ENCODE measurements at regions not wholly inside any gene's neighbourhood (a gene's known extent, or its start where the extent isn't known, plus 50 kb on each side); places are given as distances from the start of the nearest gene placed in this dataset.
"Not testable (repeated sequence)": the region's sequence is repeated elsewhere in the genome, so short reads cannot be mapped to it uniquely, and the experiment has no call there.

DNA sequence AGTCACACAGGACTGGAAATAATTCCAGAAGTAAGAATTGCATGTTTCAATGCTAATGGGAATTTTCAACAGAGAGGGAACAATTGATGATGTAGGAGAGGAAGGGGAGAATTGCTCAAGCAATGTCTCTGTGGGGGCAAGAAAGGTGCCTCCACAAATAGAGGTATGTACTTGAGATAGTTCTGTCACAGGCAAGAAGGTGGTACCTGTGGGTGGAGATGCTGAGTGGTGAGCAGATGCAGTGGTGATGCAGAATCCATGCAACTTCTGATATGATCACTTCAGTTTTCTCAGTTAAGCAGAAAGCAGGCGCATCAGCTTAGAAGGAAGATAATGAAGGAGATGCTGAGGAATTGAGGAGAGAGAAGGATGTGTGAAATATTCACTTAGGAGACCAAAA, 55.1 kb upstream of the SEC24B start:
- no peak overlapping the region for H3K4me3 Mint-ChIP-seq
- POLR2A ChIA-PET, result interaction anchor here (0.5 to 0.7 kb wide), 2 partner anchors 19 to 72 kb away, joined by 3 read pairs; no protein-coding TSS in a partner anchor
- no peaks in the 10 kb centered on the region for H3K9me3 Mint-ChIP-seq
- ATAC-seq (ENCODE audit: low read depth) (no peak), DNase-seq (no peak)
- H3K4me1 Mint-ChIP-seq, result no peaks in the 10 kb centered on the region
- H3K27me3 Mint-ChIP-seq, result peaks cover 14% of the 10 kb centered on the region
- H3K36me3 Mint-ChIP-seq, result no peaks in the 10 kb centered on the region
- no peak overlapping the region for H3K27ac Mint-ChIP-seq

GRCh38 chr4:109378076-109378475, 55.5 kb upstream of the SEC24B start:
- Mint-ChIP-seq H3K9me3 (no peaks in the 10 kb centered on the region), H3K36me3 (no peaks in the 10 kb centered on the region), H3K27me3 (peaks cover 18% of the 10 kb centered on the region), H3K27ac (no peak overlapping the region), H3K4me1 (no peaks in the 10 kb centered on the region), H3K4me3 (no peak overlapping the region)
- ATAC-seq (ENCODE audit: low read depth) (no peak), DNase-seq (no peak)
- POLR2A ChIA-PET, result no interaction called here

GRCh38 chr4:109375778-109376414, 57.7 kb upstream of the SEC24B start:
- peaks cover 7% of the 10 kb centered on the region for H3K9me3 Mint-ChIP-seq
- peaks cover 4% of the 10 kb centered on the region for H3K36me3 Mint-ChIP-seq
- no peak overlapping the region for H3K27ac Mint-ChIP-seq
- ATAC-seq (ENCODE audit: low read depth), result no peak
- no peak overlapping the region for H3K4me3 Mint-ChIP-seq
- POLR2A ChIA-PET, result interaction anchor here (0.7 kb wide), 1 partner anchor 270 kb away, joined by 6 read pairs; no protein-coding TSS in a partner anchor
- H3K4me1 Mint-ChIP-seq, result peaks cover 1% of the 10 kb centered on the region
- peaks cover 34% of the 10 kb centered on the region for H3K27me3 Mint-ChIP-seq
- DNase-seq, result no peak

DNA sequence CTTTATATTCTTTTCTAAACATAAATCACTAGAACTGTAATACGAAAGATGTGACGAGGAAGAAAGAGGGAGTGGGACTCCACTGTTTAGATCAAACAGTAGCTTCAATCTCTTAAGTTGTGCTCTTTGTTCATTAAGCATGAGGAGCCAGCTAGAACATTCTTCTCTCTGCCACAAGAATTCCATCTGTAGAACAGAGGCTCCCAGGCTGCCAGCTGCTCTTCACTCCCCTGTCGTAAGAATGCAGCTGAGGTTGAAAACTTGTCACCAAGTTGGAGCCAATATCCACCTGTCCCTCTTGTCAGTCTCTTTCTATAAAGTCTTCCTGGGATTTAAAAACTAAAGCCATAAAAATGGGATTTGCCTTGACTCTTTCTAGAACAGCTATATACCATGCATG, 65.0 kb upstream of the SEC24B start:
- Mint-ChIP-seq H3K27me3 (peaks cover 62% of the 10 kb centered on the region), H3K9me3 (peaks cover 11% of the 10 kb centered on the region), H3K4me1 (peaks cover 1% of the 10 kb centered on the region), H3K27ac (no peak overlapping the region), H3K36me3 (peaks cover 4% of the 10 kb centered on the region), H3K4me3 (no peak overlapping the region)
- no peak for DNase-seq
- no peak for ATAC-seq (ENCODE audit: low read depth)
- POLR2A ChIA-PET, result no interaction called here

DNA sequence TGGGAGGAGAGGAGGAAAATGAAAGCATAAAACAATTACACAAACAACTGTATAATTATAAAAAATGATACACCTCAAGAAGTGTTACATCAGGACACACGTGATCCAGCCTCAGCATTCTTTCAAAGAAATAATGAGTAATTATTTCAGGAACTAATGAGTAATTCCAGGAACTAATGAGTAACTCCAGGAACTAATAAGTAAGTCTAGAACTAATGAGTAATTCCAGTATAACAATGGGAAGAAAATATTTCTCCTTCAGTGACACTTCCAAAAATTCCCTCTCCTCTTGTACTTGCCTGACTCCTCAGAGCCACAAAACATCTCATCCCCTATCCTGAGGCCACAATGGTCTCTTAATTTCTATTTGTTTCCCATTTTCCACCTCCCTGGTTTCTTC, 63.5 kb upstream of the COL25A1 start:
- peaks cover 7% of the 10 kb centered on the region for H3K4me1 Mint-ChIP-seq
- POLR2A ChIA-PET, result no interaction called here
- H3K4me3 Mint-ChIP-seq, result no peak overlapping the region
- H3K27ac Mint-ChIP-seq, result no peak overlapping the region
- peaks cover 59% of the 10 kb centered on the region for H3K27me3 Mint-ChIP-seq
- peaks cover 3% of the 10 kb centered on the region for H3K9me3 Mint-ChIP-seq
- H3K36me3 Mint-ChIP-seq, result no peaks in the 10 kb centered on the region
- ATAC-seq (ENCODE audit: low read depth) (no peak), DNase-seq (no peak)

DNA sequence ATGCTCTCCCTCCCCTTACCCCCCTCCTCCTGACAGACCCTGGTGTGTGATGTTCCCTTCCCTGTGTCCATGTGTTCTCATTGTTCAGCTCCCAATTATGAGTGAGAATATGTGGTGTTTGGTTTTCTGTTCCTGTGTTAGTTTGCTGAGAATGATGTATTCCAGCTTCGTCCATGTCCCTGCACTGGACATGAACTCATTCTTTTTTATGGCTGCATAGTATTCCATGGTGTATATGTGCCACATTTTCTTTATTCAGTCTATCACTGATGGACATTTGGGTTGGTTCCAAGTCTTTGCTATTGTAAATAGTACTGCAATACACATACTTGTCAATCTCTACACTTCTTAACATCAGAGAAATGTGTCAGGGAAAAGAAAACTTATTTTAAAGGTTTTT, 62.8 kb upstream of the COL25A1 start:
- H3K27ac Mint-ChIP-seq; H3K9me3 Mint-ChIP-seq; POLR2A ChIA-PET; H3K4me3 Mint-ChIP-seq; ATAC-seq (ENCODE audit: low read depth); H3K36me3 Mint-ChIP-seq; DNase-seq: not testable (repeated sequence)
- Mint-ChIP-seq H3K27me3 (peaks cover 64% of the 10 kb centered on the region), H3K4me1 (peaks cover 11% of the 10 kb centered on the region)

DNA sequence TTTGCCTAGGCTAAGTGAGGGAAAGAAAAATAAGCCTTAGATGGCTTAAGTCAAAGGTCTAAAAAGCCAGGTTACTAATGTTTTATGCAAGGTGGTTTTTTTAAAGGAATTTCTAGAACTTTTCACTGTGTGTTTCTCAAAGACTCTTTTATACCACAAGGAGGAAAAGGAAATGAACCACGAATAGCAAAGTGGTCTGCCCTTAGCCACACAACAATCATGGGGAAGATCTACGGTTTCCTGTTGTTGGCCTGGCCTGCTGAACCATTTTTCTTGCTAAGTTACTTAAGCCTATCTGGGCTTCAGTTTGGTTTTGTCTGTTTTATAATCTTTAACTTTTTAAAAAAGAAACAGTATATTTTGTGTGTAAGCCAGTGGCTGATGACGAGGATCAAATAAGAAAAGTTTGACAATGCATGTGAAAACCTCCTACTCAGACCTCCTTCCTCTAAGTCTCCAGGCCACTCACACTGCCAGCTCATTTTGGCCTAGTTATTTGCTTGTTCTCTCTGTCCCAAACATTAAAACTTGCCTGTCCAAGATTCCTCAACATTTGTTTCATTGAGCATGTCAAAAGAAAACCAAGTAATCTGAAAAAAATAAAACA, 56.7 kb upstream of the COL25A1 start:
- no peaks in the 10 kb centered on the region for H3K9me3 Mint-ChIP-seq
- POLR2A ChIA-PET, result interaction anchor here (0.5 kb wide), 1 partner anchor 20 kb away, joined by 3 read pairs; no protein-coding TSS in a partner anchor
- ATAC-seq (ENCODE audit: low read depth) (peak; percentile 89), DNase-seq (no peak)
- H3K27me3 Mint-ChIP-seq, result peaks cover 68% of the 10 kb centered on the region
- peak overlapping the region; percentile 89 for H3K27ac Mint-ChIP-seq
- H3K36me3 Mint-ChIP-seq, result peaks cover 6% of the 10 kb centered on the region
- peak overlapping the region; percentile 72 for H3K4me3 Mint-ChIP-seq
- H3K4me1 Mint-ChIP-seq, result peaks cover 44% of the 10 kb centered on the region

- peaks cover 36% of the 10 kb centered on the region for H3K4me1 Mint-ChIP-seq
- H3K27me3 Mint-ChIP-seq, result peaks cover 67% of the 10 kb centered on the region
- no peak overlapping the region for H3K27ac Mint-ChIP-seq
- H3K9me3 Mint-ChIP-seq, result no peaks in the 10 kb centered on the region
- DNase-seq, result no peak
- H3K4me3 Mint-ChIP-seq, result no peak overlapping the region
- no peak for ATAC-seq (ENCODE audit: low read depth)
- H3K36me3 Mint-ChIP-seq, result peaks cover 6% of the 10 kb centered on the region
- POLR2A ChIA-PET, result no interaction called here
These were observed 53.4 kb upstream of the COL25A1 start for GRCh38 chr4:109355835-109356234.

DNA sequence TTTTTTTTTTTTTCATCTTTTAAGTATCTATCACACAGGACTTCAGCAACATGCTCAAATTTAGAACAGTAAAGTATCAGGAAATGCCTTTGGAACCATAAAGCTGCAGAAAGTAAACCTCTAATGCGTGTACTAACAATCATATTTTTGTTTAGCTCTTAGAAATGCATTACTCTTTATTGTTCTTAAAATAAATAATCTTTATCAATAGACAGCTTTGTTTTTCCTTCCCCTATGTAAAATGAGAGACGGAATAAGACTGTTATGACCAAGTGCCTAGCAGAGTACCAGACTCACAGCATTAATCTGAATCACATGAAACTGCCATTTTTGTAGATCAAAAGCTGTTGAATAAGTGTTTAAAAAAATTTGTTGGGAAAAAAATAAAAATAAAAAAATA, 50.5 kb upstream of the COL25A1 start:
- ATAC-seq (ENCODE audit: low read depth), result no peak
- DNase-seq, result no peak
- no peak overlapping the region for H3K4me3 Mint-ChIP-seq
- POLR2A ChIA-PET, result no interaction called here
- H3K27me3 Mint-ChIP-seq, result peaks cover 76% of the 10 kb centered on the region
- peaks cover 2% of the 10 kb centered on the region for H3K9me3 Mint-ChIP-seq
- H3K4me1 Mint-ChIP-seq, result peaks cover 12% of the 10 kb centered on the region
- no peak overlapping the region for H3K27ac Mint-ChIP-seq
- H3K36me3 Mint-ChIP-seq, result peaks cover 3% of the 10 kb centered on the region

All from activated naive CD8-positive, alpha-beta T cell treated with anti-CD3 and anti-CD28 coated beads, Interleukin-2, amount 10 ng/mL, durations not matched to agents 7 days and 5 days (primary cell).